Neural progenitor cell (in vitro differentiated cells): ENCODE measurements at regions not wholly inside any gene's neighbourhood (a gene's known extent, or its start where the extent isn't known, plus 50 kb on each side); places are given as distances from the start of the nearest gene placed in this dataset.
"Not testable (repeated sequence)": the region's sequence is repeated elsewhere in the genome, so short reads cannot be mapped to it uniquely, and the experiment has no call there.

Experiments
- DNase-seq: peaks from one replicate; pipeline ENCODE4 v3.0.0-alpha.2; 2016; ENCODE audit warnings: low spot score
- H2AFZ ChIP-seq: fragments of 200-600 bp; sonication (generic); replicated peaks from 2 replicates; pipeline ENCODE4 v1.6.1; 2016; ENCODE audit warnings: antibody characterized with exemption
- H3F3A ChIP-seq: fragments of 200-600 bp; sonication (generic); 2 replicates; pipeline ENCODE4 v1.6.1; 2016; ENCODE audit warnings: antibody characterized with exemption, low read depth
- H3K27ac ChIP-seq: fragments of 200-600 bp; sonication (generic); 2 replicates; pipeline ENCODE4 v1.5.1; 2016; ENCODE audit warnings: mild to moderate bottlenecking
- H3K27me3 ChIP-seq: fragments of 200-600 bp; sonication (generic); 2 replicates; pipeline ENCODE4 v1.6.1; 2016; ENCODE audit warnings: mild to moderate bottlenecking, moderate library complexity
- H3K36me3 ChIP-seq: fragments of 200-600 bp; sonication (generic); 2 replicates; pipeline ENCODE4 v1.5.1; 2016
- H3K4me1 ChIP-seq: fragments of 200-600 bp; sonication (generic); 2 replicates; pipeline ENCODE4 v1.6.1; 2016; ENCODE audit warnings: mixed run types
- H3K4me2 ChIP-seq: fragments of 200-600 bp; sonication (generic); 2 replicates; pipeline ENCODE4 v1.6.1; 2016
- H3K4me3 ChIP-seq: fragments of 200-600 bp; sonication (generic); 2 replicates; pipeline ENCODE4 v1.5.1; 2016
- H3K79me2 ChIP-seq: fragments of 200-600 bp; sonication (generic); 2 replicates; pipeline ENCODE4 v1.6.1; 2016; ENCODE audit warnings: low read depth
- H3K9ac ChIP-seq: fragments of 200-600 bp; sonication (generic); 2 replicates; pipeline ENCODE4 v1.6.1; 2016
- H3K9me3 ChIP-seq: fragments of 200-600 bp; sonication (generic); 2 replicates; pipeline ENCODE4 v1.5.1; 2016; ENCODE audit warnings: low read depth
- H4K20me1 ChIP-seq: fragments of 200-600 bp; sonication (generic); 2 replicates; pipeline ENCODE4 v1.6.1; 2016; ENCODE audit warnings: low read depth
- H3K27ac Mint-ChIP-seq: 3 replicates; pipeline ENCODE4 v1.8.0; 2021; ENCODE audit warnings: mixed read lengths
- H3K27me3 Mint-ChIP-seq: 2 replicates; pipeline ENCODE4 v1.8.0; 2022; ENCODE audit warnings: low read depth, mild to moderate bottlenecking, inconsistent platforms, moderate library complexity, mixed read lengths; ENCODE audit not compliant: insufficient read depth
- H3K36me3 Mint-ChIP-seq: 3 replicates; pipeline ENCODE4 v1.8.0; 2021; ENCODE audit warnings: mixed read lengths
- H3K4me1 Mint-ChIP-seq: 3 replicates; pipeline ENCODE4 v1.8.0; 2021; ENCODE audit warnings: mixed read lengths
- H3K4me3 Mint-ChIP-seq: 3 replicates; pipeline ENCODE4 v1.8.0; 2021; ENCODE audit warnings: mild to moderate bottlenecking, moderate library complexity, mixed read lengths
- H3K9me3 Mint-ChIP-seq: 3 replicates; pipeline ENCODE4 v1.8.0; 2020; ENCODE audit warnings: mixed read lengths
- EZH2 ChIP-seq: fragments of 200-600 bp; sonication (generic); IDR thresholded peaks from 2 replicates; pipeline ENCODE4 v1.6.1; 2017; ENCODE audit warnings: antibody characterized with exemption, mild to moderate bottlenecking, moderate library complexity
- EZH2phosphoT487 ChIP-seq: fragments of 200-600 bp; sonication (generic); IDR thresholded peaks from 2 replicates; pipeline ENCODE4 v1.6.1; 2017; ENCODE audit warnings: antibody characterized with exemption
- TF ChIP-seq, protein P1 (sequence below): fragments of 200-600 bp; sonication (generic); IDR thresholded peaks from 2 replicates; pipeline ENCODE4 v1.5.1; 2017; ENCODE audit warnings: antibody characterized with exemption, mild to moderate bottlenecking

DNA sequence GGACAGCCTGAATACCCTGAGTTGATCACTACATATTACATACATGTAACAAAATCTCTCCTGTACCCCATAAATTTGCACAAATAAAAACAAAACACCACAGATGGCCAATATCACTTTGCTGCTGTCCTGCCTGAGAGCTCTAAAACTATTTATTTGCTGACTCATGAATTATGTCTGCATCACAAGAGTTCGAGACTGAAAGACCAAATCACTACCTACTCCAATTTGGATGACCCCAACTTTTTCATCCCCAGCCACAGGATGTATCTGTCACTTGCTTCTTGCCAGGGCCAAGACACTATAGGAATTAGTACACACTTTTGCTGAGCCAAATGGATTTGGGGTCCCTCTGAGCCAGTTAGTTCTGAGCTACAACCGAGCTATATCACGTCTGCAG lies 409.7 kb upstream of the NFE2L3 start:
- no peaks in the 10 kb centered on the region for H3K9me3 ChIP-seq
- H3K27me3 ChIP-seq: no peaks in the 10 kb centered on the region
- no peaks in the 10 kb centered on the region for H3K79me2 ChIP-seq
- DNase-seq: no peak
- peak overlapping the region; percentile 63 for H2AFZ ChIP-seq
- Mint-ChIP-seq H3K27me3 (no peaks in the 10 kb centered on the region), H3K9me3 (peaks cover 4% of the 10 kb centered on the region), H3K4me1 (peaks cover 31% of the 10 kb centered on the region), H3K27ac (no peak overlapping the region), H3K36me3 (no peaks in the 10 kb centered on the region), H3K4me3 (no peak overlapping the region)
- H3K4me3 ChIP-seq: no peak overlapping the region
- H3K4me1 ChIP-seq: peaks cover 7% of the 10 kb centered on the region
- H3K27ac ChIP-seq: no peak overlapping the region
- H3K36me3 ChIP-seq: no peaks in the 10 kb centered on the region
- no peaks in the 10 kb centered on the region for H3F3A ChIP-seq
- H3K9ac ChIP-seq: no peak overlapping the region
- TF ChIP-seq, protein P1, sequence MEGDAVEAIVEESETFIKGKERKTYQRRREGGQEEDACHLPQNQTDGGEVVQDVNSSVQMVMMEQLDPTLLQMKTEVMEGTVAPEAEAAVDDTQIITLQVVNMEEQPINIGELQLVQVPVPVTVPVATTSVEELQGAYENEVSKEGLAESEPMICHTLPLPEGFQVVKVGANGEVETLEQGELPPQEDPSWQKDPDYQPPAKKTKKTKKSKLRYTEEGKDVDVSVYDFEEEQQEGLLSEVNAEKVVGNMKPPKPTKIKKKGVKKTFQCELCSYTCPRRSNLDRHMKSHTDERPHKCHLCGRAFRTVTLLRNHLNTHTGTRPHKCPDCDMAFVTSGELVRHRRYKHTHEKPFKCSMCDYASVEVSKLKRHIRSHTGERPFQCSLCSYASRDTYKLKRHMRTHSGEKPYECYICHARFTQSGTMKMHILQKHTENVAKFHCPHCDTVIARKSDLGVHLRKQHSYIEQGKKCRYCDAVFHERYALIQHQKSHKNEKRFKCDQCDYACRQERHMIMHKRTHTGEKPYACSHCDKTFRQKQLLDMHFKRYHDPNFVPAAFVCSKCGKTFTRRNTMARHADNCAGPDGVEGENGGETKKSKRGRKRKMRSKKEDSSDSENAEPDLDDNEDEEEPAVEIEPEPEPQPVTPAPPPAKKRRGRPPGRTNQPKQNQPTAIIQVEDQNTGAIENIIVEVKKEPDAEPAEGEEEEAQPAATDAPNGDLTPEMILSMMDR: no peak
- TF ChIP-seq EZH2 (no peak), EZH2phosphoT487 (no peak)
- H3K4me2 ChIP-seq: no peak overlapping the region
- no peaks in the 10 kb centered on the region for H4K20me1 ChIP-seq

DNA sequence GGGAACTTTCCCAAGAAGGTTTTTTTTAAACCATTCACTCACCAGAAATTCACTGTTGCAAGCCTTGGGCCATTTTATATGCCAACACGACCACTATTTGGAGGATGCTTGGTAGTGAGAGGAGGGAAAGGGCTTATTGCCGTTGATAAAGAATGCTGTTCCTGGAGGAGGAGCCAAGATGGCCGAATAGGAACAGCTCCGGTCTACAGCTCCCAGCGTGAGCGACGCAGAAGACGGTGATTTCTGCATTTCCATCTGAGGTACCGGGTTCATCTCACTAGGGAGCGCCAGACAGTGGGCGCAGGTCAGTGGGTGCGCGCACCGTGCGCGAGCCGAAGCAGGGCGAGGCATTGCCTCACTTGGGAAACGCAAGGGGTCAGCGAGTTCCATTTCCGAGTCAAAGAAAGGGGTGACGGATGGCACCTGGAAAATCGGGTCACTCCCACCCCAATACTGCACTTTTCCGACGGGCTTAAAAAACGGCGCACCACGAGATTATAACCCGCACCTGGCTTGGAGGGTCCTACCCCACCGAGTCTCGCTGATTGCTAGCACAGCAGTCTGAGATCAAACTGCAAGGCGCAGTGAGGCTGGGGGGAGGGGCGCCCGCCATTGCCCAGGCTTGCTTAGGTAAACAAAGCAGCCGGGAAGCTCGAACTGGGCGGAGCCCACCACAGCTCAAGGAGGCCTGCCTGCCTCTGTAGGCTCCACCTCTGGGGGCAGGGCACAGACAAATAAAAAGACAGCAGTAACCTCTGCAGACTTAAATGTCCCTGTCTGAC lies 408.1 kb upstream of the NFE2L3 start:
- not testable (repeated sequence) for H3K4me3 ChIP-seq, H3F3A ChIP-seq, H3K36me3 Mint-ChIP-seq, H3K9me3 ChIP-seq, DNase-seq, H3K36me3 ChIP-seq, H3K79me2 ChIP-seq, H3K9ac ChIP-seq, H3K27me3 ChIP-seq, H4K20me1 ChIP-seq, H3K9me3 Mint-ChIP-seq, H3K4me3 Mint-ChIP-seq, H3K27ac ChIP-seq, H3K4me2 ChIP-seq, H3K4me1 ChIP-seq, H3K27me3 Mint-ChIP-seq
- peak overlapping the region; percentile 81 for H3K27ac Mint-ChIP-seq
- H3K4me1 Mint-ChIP-seq: peaks cover 19% of the 10 kb centered on the region
- H2AFZ ChIP-seq: peak overlapping the region; percentile 72

DNA sequence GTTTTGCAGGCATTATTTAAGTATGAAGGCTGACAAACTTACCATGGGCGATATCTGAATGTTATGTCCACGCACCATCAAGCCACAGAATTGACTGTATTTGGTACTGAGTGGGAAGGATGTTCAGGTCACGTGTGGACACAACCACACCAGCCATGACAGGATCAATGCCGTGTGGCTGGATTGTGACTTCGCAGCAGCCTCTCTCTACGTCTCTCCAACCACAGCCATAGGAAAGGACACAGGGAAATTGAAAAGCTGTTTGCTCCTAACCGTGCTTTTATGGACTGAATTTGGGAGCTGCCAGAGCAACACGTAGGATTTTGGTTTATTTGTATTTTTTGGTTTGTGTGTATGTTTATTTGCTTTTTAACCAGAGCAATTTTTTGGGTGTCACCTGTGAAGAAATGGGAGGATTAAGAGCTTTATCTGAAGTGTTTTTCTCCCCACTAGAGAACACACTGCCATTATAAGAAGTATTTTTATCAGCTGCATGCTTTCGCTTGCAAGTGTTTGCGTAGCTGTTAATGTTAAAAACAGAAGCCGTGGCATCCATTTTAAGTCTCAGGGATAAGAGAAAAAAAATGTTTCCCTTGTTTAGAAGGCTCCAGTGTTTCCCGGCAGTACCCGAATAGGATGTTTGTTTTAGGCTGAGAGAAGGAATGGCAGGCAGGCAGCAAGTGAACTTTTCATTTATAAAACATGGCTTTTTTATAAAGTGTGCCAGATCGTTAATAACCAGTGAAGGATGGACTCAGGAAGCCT lies 401.1 kb upstream of the NFE2L3 start:
- peaks cover 3% of the 10 kb centered on the region for H3K36me3 Mint-ChIP-seq
- peaks cover 47% of the 10 kb centered on the region for H3K4me1 Mint-ChIP-seq
- Histone ChIP-seq H3K27ac (no peak overlapping the region), H3K4me2 (peak overlapping the region; percentile 6), H3K36me3 (no peaks in the 10 kb centered on the region), H3K4me1 (peaks cover 52% of the 10 kb centered on the region), H2AFZ (peak overlapping the region; percentile 68), H3K9me3 (no peaks in the 10 kb centered on the region), H3K27me3 (no peaks in the 10 kb centered on the region), H3K4me3 (no peak overlapping the region), H3F3A (peaks cover 27% of the 10 kb centered on the region), H4K20me1 (no peaks in the 10 kb centered on the region), H3K9ac (no peak overlapping the region), H3K79me2 (no peaks in the 10 kb centered on the region)
- no peak overlapping the region for H3K4me3 Mint-ChIP-seq
- no peak for DNase-seq
- peaks cover 2% of the 10 kb centered on the region for H3K9me3 Mint-ChIP-seq
- TF ChIP-seq EZH2: no peak
- TF ChIP-seq, protein P1: no peak
- no peak for TF ChIP-seq EZH2phosphoT487
- H3K27ac Mint-ChIP-seq: peak overlapping the region; percentile 97
- H3K27me3 Mint-ChIP-seq: peaks cover 3% of the 10 kb centered on the region

DNA sequence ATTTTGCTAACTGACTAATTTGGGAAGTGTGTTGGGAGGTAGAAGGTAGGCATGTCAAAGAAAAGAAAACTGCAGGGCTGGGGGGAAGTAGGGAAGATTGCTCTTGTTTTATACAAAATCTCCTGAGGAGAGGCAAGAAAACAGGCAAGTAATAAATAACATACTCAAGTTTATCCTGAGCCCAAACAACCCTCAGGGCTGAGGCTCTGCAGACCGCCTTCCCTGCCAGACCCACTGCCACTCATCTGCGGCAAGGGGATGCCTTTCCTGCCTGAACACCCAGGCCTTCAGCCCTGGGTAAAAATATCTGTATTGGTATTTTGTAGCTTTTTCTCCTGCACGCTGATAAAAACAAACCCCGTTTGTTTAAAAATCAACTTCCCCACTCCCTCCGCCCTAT lies 399.8 kb upstream of the NFE2L3 start:
- no peaks in the 10 kb centered on the region for H3K9me3 ChIP-seq
- TF ChIP-seq, protein P1: no peak
- TF ChIP-seq EZH2 (no peak), EZH2phosphoT487 (no peak)
- peaks cover 27% of the 10 kb centered on the region for H3F3A ChIP-seq
- Mint-ChIP-seq H3K27me3 (peaks cover 3% of the 10 kb centered on the region), H3K27ac (peak overlapping the region; percentile 93), H3K4me3 (peak overlapping the region; percentile 3), H3K9me3 (peaks cover 2% of the 10 kb centered on the region), H3K4me1 (peaks cover 47% of the 10 kb centered on the region), H3K36me3 (peaks cover 3% of the 10 kb centered on the region)
- peak overlapping the region; percentile 56 for H3K4me2 ChIP-seq
- H3K79me2 ChIP-seq: no peaks in the 10 kb centered on the region
- no peaks in the 10 kb centered on the region for H3K36me3 ChIP-seq
- H3K9ac ChIP-seq: no peak overlapping the region
- no peak overlapping the region for H3K4me3 ChIP-seq
- no peak for DNase-seq
- peaks cover 52% of the 10 kb centered on the region for H3K4me1 ChIP-seq
- H3K27me3 ChIP-seq: no peaks in the 10 kb centered on the region
- H3K27ac ChIP-seq: peak overlapping the region; percentile 76
- no peaks in the 10 kb centered on the region for H4K20me1 ChIP-seq
- no peak overlapping the region for H2AFZ ChIP-seq
